Naive B cell (primary cell): ENCODE measurements at regions not wholly inside any gene's neighbourhood (a gene's known extent, or its start where the extent isn't known, plus 50 kb on each side); places are given as distances from the start of the nearest gene placed in this dataset.
"Not testable (repeated sequence)": the region's sequence is repeated elsewhere in the genome, so short reads cannot be mapped to it uniquely, and the experiment has no call there.

Experiments used
- ATAC-seq, 2 donors: fragments of 150-1000 bp; cut with Tn5 transposase; 2 replicates each; pipeline ENCODE4 v1.10.0; 2021; ENCODE audit warnings: low read depth in 2 of 2, mild to moderate bottlenecking in 2 of 2, moderate library complexity in 2 of 2
- DNase-seq: peaks from one replicate; pipeline ENCODE4 v3.0.0; 2022
- H3K27ac Mint-ChIP-seq, 6 donors: one replicate each; pipeline ENCODE4 v1.8.0; 2020 to 2022; ENCODE audit warnings: mild to moderate bottlenecking in 6 of 6, mixed read lengths in 6 of 6, moderate library complexity in 5 of 6, inconsistent platforms in 2 of 6
- H3K27me3 Mint-ChIP-seq, 3 donors: one replicate each; pipeline ENCODE4 v1.8.0; 2021 to 2022; ENCODE audit warnings: mixed read lengths in 3 of 3, mild to moderate bottlenecking in 1 of 3
- H3K36me3 Mint-ChIP-seq, 2 donors: one replicate each; pipeline ENCODE4 v1.8.0; 2020 to 2022; ENCODE audit warnings: mixed read lengths in 2 of 2, inconsistent platforms in 1 of 2, mild to moderate bottlenecking in 1 of 2
- H3K4me1 Mint-ChIP-seq, 3 donors: one replicate each; pipeline ENCODE4 v1.8.0; 2020 to 2022; ENCODE audit warnings: mixed read lengths in 3 of 3, inconsistent platforms in 1 of 3, mild to moderate bottlenecking in 1 of 3, moderate library complexity in 1 of 3
- H3K4me3 Mint-ChIP-seq, 8 donors: one replicate each; pipeline ENCODE4 v1.8.0; 2020 to 2022; ENCODE audit warnings: mild to moderate bottlenecking in 8 of 8, mixed read lengths in 8 of 8, moderate library complexity in 8 of 8, inconsistent platforms in 2 of 8
- H3K9me3 Mint-ChIP-seq, 7 donors: one replicate each; pipeline ENCODE4 v1.8.0; 2020 to 2022; ENCODE audit warnings: mixed read lengths in 7 of 7, mild to moderate bottlenecking in 5 of 7, inconsistent platforms in 2 of 7, moderate library complexity in 1 of 7

- DNase-seq = no peak
- peaks cover 0 to 6% (median 0%) of the 10 kb centered on the region in 7 donors for H3K9me3 Mint-ChIP-seq
- ATAC-seq = no peak
- no peaks in the 10 kb centered on the region for H3K36me3 Mint-ChIP-seq
- peaks cover 0 to 14% (median 0%) of the 10 kb centered on the region in 3 donors for H3K27me3 Mint-ChIP-seq
- H3K4me3 Mint-ChIP-seq = no peak overlapping the region
- no peaks in the 10 kb centered on the region for H3K4me1 Mint-ChIP-seq
- no peak overlapping the region for H3K27ac Mint-ChIP-seq
These were observed 452.5 kb upstream of the MKI67 start for GRCh38 chr10:128578766-128579165.

- Mint-ChIP-seq H3K36me3 (no peaks in the 10 kb centered on the region), H3K4me1 (no peaks in the 10 kb centered on the region), H3K4me3 (no peak overlapping the region), H3K9me3 (peaks cover 0 to 6% (median 0%) of the 10 kb centered on the region in 7 donors), H3K27ac (no peak overlapping the region), H3K27me3 (peaks cover 0 to 14% (median 0%) of the 10 kb centered on the region in 3 donors)
- no peak for ATAC-seq
- no peak for DNase-seq
These were observed 453.1 kb upstream of the MKI67 start for GRCh38 chr10:128579280-128579865.

- Mint-ChIP-seq H3K27ac (no peak overlapping the region), H3K4me1 (no peaks in the 10 kb centered on the region), H3K9me3 (peaks cover 0 to 6% (median 0%) of the 10 kb centered on the region in 7 donors), H3K36me3 (no peaks in the 10 kb centered on the region), H3K27me3 (peaks cover 0 to 14% (median 0%) of the 10 kb centered on the region in 3 donors), H3K4me3 (no peak overlapping the region)
- ATAC-seq (no peak), DNase-seq (no peak)
These were observed 453.7 kb upstream of the MKI67 start for GRCh38 chr10:128579901-128580300.

- not testable (repeated sequence) for ATAC-seq, H3K4me3 Mint-ChIP-seq, H3K4me1 Mint-ChIP-seq, H3K27ac Mint-ChIP-seq, DNase-seq, H3K9me3 Mint-ChIP-seq, H3K36me3 Mint-ChIP-seq
- peaks cover 0 to 14% (median 0%) of the 10 kb centered on the region in 3 donors for H3K27me3 Mint-ChIP-seq
These were observed 456.9 kb upstream of the MKI67 start for GRCh38 chr10:128583125-128583524.

GRCh38 chr10:128586599-128586998, 460.4 kb upstream of the MKI67 start:
- not testable (repeated sequence) for DNase-seq, H3K27ac Mint-ChIP-seq, ATAC-seq, H3K36me3 Mint-ChIP-seq, H3K4me1 Mint-ChIP-seq, H3K4me3 Mint-ChIP-seq, H3K27me3 Mint-ChIP-seq, H3K9me3 Mint-ChIP-seq

GRCh38 chr10:128587689-128588088, 461.5 kb upstream of the MKI67 start:
- ATAC-seq = no peak
- Mint-ChIP-seq H3K9me3 (peaks cover 0 to 8% (median 3%) of the 10 kb centered on the region in 7 donors), H3K4me3 (no peak overlapping the region), H3K27ac (no peak overlapping the region), H3K27me3 (no peaks in the 10 kb centered on the region), H3K36me3 (no peaks in the 10 kb centered on the region), H3K4me1 (no peaks in the 10 kb centered on the region)
- DNase-seq = no peak

- no peak for ATAC-seq
- no peaks in the 10 kb centered on the region for H3K36me3 Mint-ChIP-seq
- H3K27me3 Mint-ChIP-seq = no peaks in the 10 kb centered on the region
- H3K9me3 Mint-ChIP-seq = peaks cover 0 to 9% (median 3%) of the 10 kb centered on the region in 7 donors
- H3K4me3 Mint-ChIP-seq = no peak overlapping the region
- H3K27ac Mint-ChIP-seq = no peak overlapping the region
- no peaks in the 10 kb centered on the region for H3K4me1 Mint-ChIP-seq
- no peak for DNase-seq
These were observed 462.2 kb upstream of the MKI67 start for GRCh38 chr10:128588402-128588801.

- Mint-ChIP-seq H3K4me3 (no peak overlapping the region), H3K36me3 (no peaks in the 10 kb centered on the region), H3K27me3 (peaks cover 0 to 6% (median 0%) of the 10 kb centered on the region in 3 donors), H3K9me3 (peaks cover 0 to 33% (median 6%) of the 10 kb centered on the region in 7 donors), H3K4me1 (no peaks in the 10 kb centered on the region), H3K27ac (no peak overlapping the region)
- no peak for DNase-seq
- no peak for ATAC-seq
These were observed 468.5 kb upstream of the MKI67 start for GRCh38 chr10:128594688-128595087.

GRCh38 chr10:128596906-128597305, 470.7 kb upstream of the MKI67 start:
- DNase-seq = no peak
- no peak overlapping the region for H3K4me3 Mint-ChIP-seq
- peaks cover 0 to 33% (median 6%) of the 10 kb centered on the region in 7 donors for H3K9me3 Mint-ChIP-seq
- H3K4me1 Mint-ChIP-seq = no peaks in the 10 kb centered on the region
- no peaks in the 10 kb centered on the region for H3K36me3 Mint-ChIP-seq
- no peak overlapping the region for H3K27ac Mint-ChIP-seq
- ATAC-seq = no peak
- H3K27me3 Mint-ChIP-seq = peaks cover 0 to 6% (median 3%) of the 10 kb centered on the region in 3 donors

- peaks cover 0 to 26% (median 3%) of the 10 kb centered on the region in 7 donors for H3K9me3 Mint-ChIP-seq
- ATAC-seq (no peak), DNase-seq (no peak)
- no peaks in the 10 kb centered on the region for H3K4me1 Mint-ChIP-seq
- H3K4me3 Mint-ChIP-seq = no peak overlapping the region
- no peak overlapping the region for H3K27ac Mint-ChIP-seq
- H3K36me3 Mint-ChIP-seq = no peaks in the 10 kb centered on the region
- peaks cover 0 to 11% (median 3%) of the 10 kb centered on the region in 3 donors for H3K27me3 Mint-ChIP-seq
These were observed 472.8 kb upstream of the MKI67 start for GRCh38 chr10:128599030-128599429.

GRCh38 chr10:128599538-128599937, 473.3 kb upstream of the MKI67 start:
- Mint-ChIP-seq H3K9me3 (peaks cover 0 to 20% (median 3%) of the 10 kb centered on the region in 7 donors), H3K36me3 (no peaks in the 10 kb centered on the region), H3K27me3 (peaks cover 0 to 11% (median 3%) of the 10 kb centered on the region in 3 donors), H3K4me1 (no peaks in the 10 kb centered on the region), H3K4me3 (no peak overlapping the region), H3K27ac (no peak overlapping the region)
- ATAC-seq = no peak
- DNase-seq = no peak

- H3K9me3 Mint-ChIP-seq = peaks cover 0 to 1% (median 0%) of the 10 kb centered on the region in 7 donors
- H3K4me3 Mint-ChIP-seq = no peak overlapping the region
- no peak for DNase-seq
- ATAC-seq = no peak
- no peaks in the 10 kb centered on the region for H3K36me3 Mint-ChIP-seq
- no peak overlapping the region for H3K27ac Mint-ChIP-seq
- H3K27me3 Mint-ChIP-seq = peaks cover 0 to 6% (median 3%) of the 10 kb centered on the region in 3 donors
- H3K4me1 Mint-ChIP-seq = no peaks in the 10 kb centered on the region
These were observed 476.0 kb upstream of the MKI67 start for GRCh38 chr10:128602183-128602582.

- no peak overlapping the region for H3K27ac Mint-ChIP-seq
- no peak for DNase-seq
- peaks cover 0 to 6% (median 0%) of the 10 kb centered on the region in 7 donors for H3K9me3 Mint-ChIP-seq
- peaks cover 0 to 11% (median 8%) of the 10 kb centered on the region in 3 donors for H3K27me3 Mint-ChIP-seq
- ATAC-seq = no peak
- H3K4me3 Mint-ChIP-seq = no peak overlapping the region
- no peaks in the 10 kb centered on the region for H3K4me1 Mint-ChIP-seq
- H3K36me3 Mint-ChIP-seq = no peaks in the 10 kb centered on the region
These were observed 477.8 kb upstream of the MKI67 start for GRCh38 chr10:128604025-128604424.

GRCh38 chr10:128605180-128605579, 479.0 kb upstream of the MKI67 start:
- H3K4me3 Mint-ChIP-seq = no peak overlapping the region
- H3K4me1 Mint-ChIP-seq = no peaks in the 10 kb centered on the region
- H3K27ac Mint-ChIP-seq = no peak overlapping the region
- no peaks in the 10 kb centered on the region for H3K36me3 Mint-ChIP-seq
- ATAC-seq (no peak), DNase-seq (no peak)
- H3K27me3 Mint-ChIP-seq = peaks cover 0 to 11% (median 8%) of the 10 kb centered on the region in 3 donors
- peaks cover 0 to 6% (median 0%) of the 10 kb centered on the region in 7 donors for H3K9me3 Mint-ChIP-seq
